HG02938 (cell line): ENCODE measurements at regions not wholly inside any gene's neighbourhood (a gene's known extent, or its start where the extent isn't known, plus 50 kb on each side); places are given as distances from the start of the nearest gene placed in this dataset.
"Not testable (repeated sequence)": the region's sequence is repeated elsewhere in the genome, so short reads cannot be mapped to it uniquely, and the experiment has no call there.

Source experiments
- ATAC-seq: cut with Tn5 transposase; IDR thresholded peaks from one replicate; pipeline ENCODE4 v1.9.1; 2021; ENCODE audit warnings: mild to moderate bottlenecking, moderate library complexity; ENCODE audit not compliant: unreplicated experiment

GRCh38 chr10:45564303-45564959 is 108.1 kb downstream of the ZFAND4 start:
- ATAC-seq: no peak

GRCh38 chr10:45561952-45562351 is 110.6 kb downstream of the ZFAND4 start:
- no peak for ATAC-seq

GRCh38 chr10:45560262-45560661 is 112.3 kb downstream of the ZFAND4 start:
- ATAC-seq: no peak

- ATAC-seq: no peak
Measured at GRCh38 chr10:45558425-45558824, 114.1 kb downstream of the ZFAND4 start.

- peak; percentile 59 for ATAC-seq
Measured at GRCh38 chr10:45557275-45557905, 115.2 kb downstream of the ZFAND4 start.

- ATAC-seq: no peak
Measured at GRCh38 chr10:45555795-45556194, 116.8 kb downstream of the ZFAND4 start.

- ATAC-seq: not testable (repeated sequence)
Measured at GRCh38 chr10:45555332-45555731, 117.2 kb downstream of the ZFAND4 start.

- ATAC-seq: no peak
Measured at GRCh38 chr10:45553613-45554012, 119.0 kb downstream of the ZFAND4 start.

- ATAC-seq: peak; percentile 72
Measured at GRCh38 chr10:45553155-45553554, 119.4 kb downstream of the ZFAND4 start.

- ATAC-seq: no peak
Measured at GRCh38 chr10:45552476-45552875, 120.1 kb downstream of the ZFAND4 start.

GRCh38 chr10:45550903-45551786 is 121.4 kb downstream of the ZFAND4 start:
- ATAC-seq: no peak

- ATAC-seq: no peak
Measured at GRCh38 chr10:45548068-45548467, 124.5 kb downstream of the ZFAND4 start.

GRCh38 chr10:45547207-45547606 is 125.4 kb downstream of the ZFAND4 start:
- ATAC-seq: no peak

- ATAC-seq: no peak
Measured at GRCh38 chr10:45545150-45545549, 127.4 kb downstream of the ZFAND4 start.

GRCh38 chr10:45544191-45544590 is 128.4 kb downstream of the ZFAND4 start:
- ATAC-seq: no peak

GRCh38 chr10:45541032-45541431 is 131.5 kb downstream of the ZFAND4 start:
- not testable (repeated sequence) for ATAC-seq

- ATAC-seq: not testable (repeated sequence)
Measured at GRCh38 chr10:45540589-45540988, 132.0 kb downstream of the ZFAND4 start.

- ATAC-seq: not testable (repeated sequence)
Measured at GRCh38 chr10:45539569-45539968, 133.0 kb downstream of the ZFAND4 start.

- ATAC-seq: no peak
Measured at GRCh38 chr10:45534572-45534971, 138.0 kb downstream of the ZFAND4 start.

- no peak for ATAC-seq
Measured at GRCh38 chr10:45532480-45532879, 140.1 kb downstream of the ZFAND4 start.

GRCh38 chr10:45526309-45526905 is 146.2 kb downstream of the ZFAND4 start:
- ATAC-seq: no peak
